ENCODE measurements at regions not wholly inside any gene's neighbourhood (a gene's known extent, or its start where the extent isn't known, plus 50 kb on each side); places are given as distances from the start of the nearest gene placed in this dataset.

GRCh38 chr1:17929224-17929623 lies 174.1 kb downstream of the ACTL8 start:
- H3K36me3 ChIP-seq, result no peaks in the 10 kb centered on the region
- DNase-seq (ENCODE audit: low spot score in 2 of 2), result no peak
- H3K27me3 ChIP-seq, result peaks cover 0 to 6% of the 10 kb centered on the region in 2 donors
- peaks cover 0 to 18% (median 0%) of the 10 kb centered on the region in 4 donors for H3K9me3 ChIP-seq
- no peak overlapping the region for H3K27ac ChIP-seq
- H3K4me3 ChIP-seq, result no peak overlapping the region
- TF ChIP-seq POLR2A (IDR thresholded peaks at IDR 0.05) (no peak), EP300 (IDR thresholded peaks at IDR 0.05) (no peak)
- TF ChIP-seq, protein P1, sequence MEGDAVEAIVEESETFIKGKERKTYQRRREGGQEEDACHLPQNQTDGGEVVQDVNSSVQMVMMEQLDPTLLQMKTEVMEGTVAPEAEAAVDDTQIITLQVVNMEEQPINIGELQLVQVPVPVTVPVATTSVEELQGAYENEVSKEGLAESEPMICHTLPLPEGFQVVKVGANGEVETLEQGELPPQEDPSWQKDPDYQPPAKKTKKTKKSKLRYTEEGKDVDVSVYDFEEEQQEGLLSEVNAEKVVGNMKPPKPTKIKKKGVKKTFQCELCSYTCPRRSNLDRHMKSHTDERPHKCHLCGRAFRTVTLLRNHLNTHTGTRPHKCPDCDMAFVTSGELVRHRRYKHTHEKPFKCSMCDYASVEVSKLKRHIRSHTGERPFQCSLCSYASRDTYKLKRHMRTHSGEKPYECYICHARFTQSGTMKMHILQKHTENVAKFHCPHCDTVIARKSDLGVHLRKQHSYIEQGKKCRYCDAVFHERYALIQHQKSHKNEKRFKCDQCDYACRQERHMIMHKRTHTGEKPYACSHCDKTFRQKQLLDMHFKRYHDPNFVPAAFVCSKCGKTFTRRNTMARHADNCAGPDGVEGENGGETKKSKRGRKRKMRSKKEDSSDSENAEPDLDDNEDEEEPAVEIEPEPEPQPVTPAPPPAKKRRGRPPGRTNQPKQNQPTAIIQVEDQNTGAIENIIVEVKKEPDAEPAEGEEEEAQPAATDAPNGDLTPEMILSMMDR (IDR thresholded peaks at IDR 0.05), result no peak
- WGBS, 2 donors, result 68 to 77% methylated on average over 6 of the region's 6 CpGs
- H3K4me1 ChIP-seq, result no peaks in the 10 kb centered on the region

DNA sequence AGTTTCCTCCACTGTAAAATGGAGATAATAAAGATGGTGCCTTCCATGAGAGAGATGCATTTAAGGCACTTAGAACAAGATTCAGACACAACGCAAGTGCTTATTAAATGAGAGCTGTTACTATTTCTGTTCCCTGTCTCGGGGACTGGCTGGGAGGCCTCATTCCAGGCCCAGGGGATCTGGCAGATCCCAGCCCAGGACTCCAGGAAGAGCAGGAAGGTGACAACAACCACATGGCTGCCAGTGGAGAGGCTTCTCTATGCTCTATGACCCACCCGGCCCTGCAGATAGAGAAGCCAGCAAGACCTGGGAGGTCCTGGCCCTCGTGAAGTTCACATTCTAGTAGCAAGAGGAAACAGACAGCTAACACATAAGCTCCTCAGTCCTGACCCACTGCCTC lies 175.5 kb downstream of the ACTL8 start:
- TF ChIP-seq, protein P1 (IDR thresholded peaks at IDR 0.05), result no peak
- no peaks in the 10 kb centered on the region for H3K36me3 ChIP-seq
- H3K27me3 ChIP-seq, result peaks cover 0 to 6% of the 10 kb centered on the region in 2 donors
- DNase-seq (ENCODE audit: low spot score in 2 of 2), result no peak
- no peak overlapping the region for H3K4me3 ChIP-seq
- H3K9me3 ChIP-seq, result peaks cover 0 to 18% (median 0%) of the 10 kb centered on the region in 4 donors
- no peaks in the 10 kb centered on the region for H3K4me1 ChIP-seq
- 34 to 40% methylated on average over 4 of the region's 4 CpGs for WGBS, 2 donors
- H3K27ac ChIP-seq, result no peak overlapping the region

DNA sequence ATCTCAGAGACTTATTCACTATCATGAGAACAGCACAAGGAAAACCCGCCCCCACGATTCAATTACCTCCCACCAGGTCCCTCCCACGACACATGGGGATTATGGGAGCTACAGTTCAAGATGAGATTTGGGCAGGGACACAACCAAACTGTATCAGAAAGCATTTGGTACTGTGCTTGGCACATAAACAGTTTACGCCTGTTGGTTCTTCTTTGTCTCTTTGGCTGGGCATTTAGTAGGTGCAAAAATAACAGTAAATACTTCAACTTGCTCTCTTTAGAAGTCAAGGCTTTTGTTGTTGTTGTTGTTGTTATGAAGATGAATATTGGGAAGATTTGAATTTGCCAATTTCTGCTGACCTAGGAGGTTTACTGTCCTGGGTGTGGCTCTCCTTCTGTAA lies 175.4 kb upstream of the IGSF21 start:
- TF ChIP-seq, protein P1 (IDR thresholded peaks at IDR 0.05), result no peak
- no peak for TF ChIP-seq POLR2A (IDR thresholded peaks at IDR 0.05)
- TF ChIP-seq EP300 (IDR thresholded peaks at IDR 0.05), result no peak
- Histone ChIP-seq H3K36me3 (no peaks in the 10 kb centered on the region), H3K27ac (no peak overlapping the region), H3K27me3 (no peaks in the 10 kb centered on the region), H3K4me1 (no peaks in the 10 kb centered on the region), H3K9me3 (peaks cover 0 to 18% (median 0%) of the 10 kb centered on the region in 4 donors), H3K4me3 (no peak overlapping the region)
- DNase-seq (ENCODE audit: low spot score in 2 of 2), result no peak
- WGBS, 2 donors, result 67 to 70% methylated on average over 4 of the region's 4 CpGs

DNA sequence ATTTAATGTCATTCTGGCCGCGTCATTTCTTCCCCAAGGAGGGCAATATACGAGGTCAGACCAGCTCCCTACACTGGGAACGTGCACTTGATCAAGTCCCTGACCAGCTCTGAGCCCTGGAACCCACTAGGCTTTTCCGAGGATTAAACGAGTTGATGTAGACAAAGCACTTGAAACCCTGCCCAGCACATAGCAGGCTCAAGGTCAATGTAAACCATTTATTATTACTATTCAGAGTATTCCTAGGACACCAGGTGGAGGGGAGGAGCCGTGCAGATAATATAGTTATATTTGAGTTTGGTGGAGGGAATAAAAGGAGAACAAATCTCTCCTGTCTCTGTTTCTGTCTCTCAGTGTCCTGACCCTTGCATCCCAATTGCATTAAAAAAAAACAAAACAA lies 174.1 kb upstream of the IGSF21 start:
- no peak for DNase-seq (ENCODE audit: low spot score in 2 of 2)
- Histone ChIP-seq H3K36me3 (no peaks in the 10 kb centered on the region), H3K4me1 (no peaks in the 10 kb centered on the region), H3K4me3 (no peak overlapping the region), H3K27me3 (no peaks in the 10 kb centered on the region), H3K27ac (no peak overlapping the region), H3K9me3 (peaks cover 0 to 18% (median 0%) of the 10 kb centered on the region in 4 donors)
- WGBS, 2 donors, result 63 to 66% methylated on average over 7 of the region's 7 CpGs
- TF ChIP-seq EP300 (IDR thresholded peaks at IDR 0.05) (no peak), POLR2A (IDR thresholded peaks at IDR 0.05) (no peak)
- TF ChIP-seq, protein P1 (IDR thresholded peaks at IDR 0.05), result no peak

- TF ChIP-seq, protein P1 (IDR thresholded peaks at IDR 0.05), result no peak
- TF ChIP-seq POLR2A (IDR thresholded peaks at IDR 0.05), result no peak
- TF ChIP-seq EP300 (IDR thresholded peaks at IDR 0.05), result no peak
- no peak overlapping the region for H3K27ac ChIP-seq
- DNase-seq (ENCODE audit: low spot score in 2 of 2), result no peak
- no peak overlapping the region for H3K4me3 ChIP-seq
- no peaks in the 10 kb centered on the region for H3K4me1 ChIP-seq
- H3K9me3 ChIP-seq, result peaks cover 0 to 18% (median 0%) of the 10 kb centered on the region in 4 donors
- H3K27me3 ChIP-seq, result no peaks in the 10 kb centered on the region
- H3K36me3 ChIP-seq, result no peaks in the 10 kb centered on the region
- 41 to 46% methylated on average over 5 of the region's 5 CpGs for WGBS, 2 donors
Observed at GRCh38 chr1:17933971-17934370, 173.6 kb upstream of the IGSF21 start.

Measured in tibial nerve (tissue), 4 donors.